ENCODE measurements at regions not wholly inside any gene's neighbourhood (a gene's known extent, or its start where the extent isn't known, plus 50 kb on each side); places are given as distances from the start of the nearest gene placed in this dataset.

- TF ChIP-seq CTCF (IDR thresholded peaks at IDR 0.05) (no peak), POLR2A (IDR thresholded peaks at IDR 0.05) (no peak)
Measured at GRCh38 chr3:117751651-117752050, 1042.1 kb downstream of the TUSC7 start.

All from right lobe of liver (tissue), 4 donors.